PC-9 (cell line): ENCODE measurements at regions not wholly inside any gene's neighbourhood (a gene's known extent, or its start where the extent isn't known, plus 50 kb on each side); places are given as distances from the start of the nearest gene placed in this dataset.

Experiments used
- BruUV-seq: library from RNA; stranded (reverse); fragments of 400-500 nt; replicated peaks from 2 replicates; lab custom pipeline; 2021; lab: Mats Ljungman, UMichigan
- CTCF ChIA-PET: fragments of 300-600 bp; sonication (Branson Sonifier 250); formaldehyde crosslinking; loops from one replicate; lab custom pipeline; 2022; ENCODE audit warnings: antibody characterized with exemption; lab: Charles Lee
- POLR2A ChIA-PET: fragments of 300-600 bp; sonication (Branson Sonifier 250); formaldehyde crosslinking; loops from one replicate; lab custom pipeline; 2022; ENCODE audit warnings: antibody characterized with exemption; ENCODE audit not compliant: unreplicated experiment; lab: Charles Lee
- DNase-seq, 2 experiments: peaks; one replicate each; pipeline versions ENCODE4 v3.0.0 to v3.0.0-alpha.2; 2015 to 2022; ENCODE audit warnings: mixed read lengths in 1 of 2
- H2AFZ ChIP-seq: fragments of 200-600 bp; sonication (generic); 2 replicates; pipeline ENCODE4 v1.8.1; 2017; ENCODE audit warnings: antibody characterized with exemption
- H3F3A ChIP-seq: fragments of 200-600 bp; sonication (generic); 2 replicates; pipeline ENCODE4 v1.8.1; 2017; ENCODE audit warnings: antibody characterized with exemption, mild to moderate bottlenecking, low read depth; ENCODE audit not compliant: insufficient read depth
- H3K27ac ChIP-seq: fragments of 200-600 bp; sonication (generic); 2 replicates; pipeline ENCODE4 v1.6.1; 2016; ENCODE audit warnings: mixed run types
- H3K27me3 ChIP-seq: fragments of 200-600 bp; sonication (generic); 2 replicates; pipeline ENCODE4 v1.6.1; 2016; ENCODE audit warnings: low read depth, mixed run types; ENCODE audit not compliant: insufficient read depth
- H3K36me3 ChIP-seq: fragments of 200-600 bp; sonication (generic); 2 replicates; pipeline ENCODE4 v1.6.1; 2016; ENCODE audit warnings: low read depth, mixed run types
- H3K4me1 ChIP-seq: fragments of 200-600 bp; sonication (generic); replicated peaks from 2 replicates; pipeline ENCODE4 v1.6.1; 2016; ENCODE audit warnings: mixed run types; ENCODE audit not compliant: insufficient read depth
- H3K4me2 ChIP-seq: fragments of 200-600 bp; sonication (generic); 2 replicates; pipeline ENCODE4 v1.6.1; 2017; ENCODE audit warnings: mixed run types
- H3K4me3 ChIP-seq: fragments of 200-600 bp; sonication (generic); 2 replicates; pipeline ENCODE4 v1.6.1; 2016; ENCODE audit warnings: mixed run types
- H3K79me2 ChIP-seq: fragments of 200-600 bp; sonication (generic); 2 replicates; pipeline ENCODE4 v1.6.1; 2017; ENCODE audit warnings: low read depth, mixed run types
- H3K9me2 ChIP-seq: fragments of 200-600 bp; sonication (generic); 2 replicates; pipeline ENCODE4 v1.8.1; 2017; ENCODE audit warnings: mild to moderate bottlenecking; ENCODE audit not compliant: insufficient read depth
- H3K9me3 ChIP-seq: fragments of 200-600 bp; sonication (generic); 2 replicates; pipeline ENCODE4 v1.8.1; 2016; ENCODE audit warnings: low read depth; ENCODE audit not compliant: insufficient read depth
- H4K20me1 ChIP-seq: fragments of 200-600 bp; sonication (generic); 2 replicates; pipeline ENCODE4 v1.8.1; 2017; ENCODE audit not compliant: insufficient read depth
- EZH2 ChIP-seq: fragments of 200-600 bp; sonication (generic); IDR thresholded peaks from 2 replicates; pipeline ENCODE4 v1.8.0; 2017; ENCODE audit warnings: antibody characterized with exemption, low read depth
- intact Hi-C: fragments of 100-400 bp; cut with micrococcal nuclease; formaldehyde crosslinking; loops from one replicate; pipeline ENCODE4 v1.10.0; 2022; ENCODE audit not compliant: unreplicated experiment
- TF ChIP-seq, protein P1 (sequence below): fragments of 200-600 bp; sonication (generic); conservative IDR thresholded peaks from 2 replicates; pipeline ENCODE4 v1.6.1; 2017; ENCODE audit warnings: mixed run types, antibody characterized with exemption, mild to moderate bottlenecking, moderate library complexity

DNA sequence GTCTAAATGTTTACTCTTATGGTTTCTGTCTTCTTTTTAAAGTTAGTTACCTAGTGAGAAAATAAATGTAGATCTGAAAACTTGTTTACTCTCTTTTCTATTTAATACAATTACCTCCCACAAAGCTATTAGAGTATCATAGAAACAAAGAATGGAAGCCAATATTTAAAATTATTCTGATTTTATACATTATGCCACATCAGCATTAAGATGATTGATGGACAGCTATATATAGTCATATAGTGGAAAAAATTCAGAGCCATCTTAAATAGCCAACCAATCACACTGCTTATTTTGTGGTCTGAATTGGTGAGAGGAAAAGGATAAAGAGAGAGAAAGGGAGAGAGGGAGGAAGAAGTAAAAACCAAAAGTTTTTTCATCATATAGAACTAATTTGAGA, 1101.8 kb downstream of the PCDH19 start:
- POLR2A ChIA-PET: no interaction called here
- Histone ChIP-seq H3K27ac (no peak overlapping the region), H3K36me3 (no peaks in the 10 kb centered on the region), H3K4me3 (no peak overlapping the region), H4K20me1 (no peaks in the 10 kb centered on the region), H2AFZ (no peak overlapping the region), H3K79me2 (no peaks in the 10 kb centered on the region), H3K4me1 (no peaks in the 10 kb centered on the region), H3K27me3 (no peaks in the 10 kb centered on the region), H3K4me2 (no peak overlapping the region), H3K9me2 (no peaks in the 10 kb centered on the region), H3F3A (no peaks in the 10 kb centered on the region), H3K9me3 (no peaks in the 10 kb centered on the region)
- intact Hi-C loops: no loop called here
- DNase-seq: no peak
- CTCF ChIA-PET: no interaction called here
- BruUV-seq: no TSS peak
- TF ChIP-seq EZH2: no peak
- TF ChIP-seq, protein P1, sequence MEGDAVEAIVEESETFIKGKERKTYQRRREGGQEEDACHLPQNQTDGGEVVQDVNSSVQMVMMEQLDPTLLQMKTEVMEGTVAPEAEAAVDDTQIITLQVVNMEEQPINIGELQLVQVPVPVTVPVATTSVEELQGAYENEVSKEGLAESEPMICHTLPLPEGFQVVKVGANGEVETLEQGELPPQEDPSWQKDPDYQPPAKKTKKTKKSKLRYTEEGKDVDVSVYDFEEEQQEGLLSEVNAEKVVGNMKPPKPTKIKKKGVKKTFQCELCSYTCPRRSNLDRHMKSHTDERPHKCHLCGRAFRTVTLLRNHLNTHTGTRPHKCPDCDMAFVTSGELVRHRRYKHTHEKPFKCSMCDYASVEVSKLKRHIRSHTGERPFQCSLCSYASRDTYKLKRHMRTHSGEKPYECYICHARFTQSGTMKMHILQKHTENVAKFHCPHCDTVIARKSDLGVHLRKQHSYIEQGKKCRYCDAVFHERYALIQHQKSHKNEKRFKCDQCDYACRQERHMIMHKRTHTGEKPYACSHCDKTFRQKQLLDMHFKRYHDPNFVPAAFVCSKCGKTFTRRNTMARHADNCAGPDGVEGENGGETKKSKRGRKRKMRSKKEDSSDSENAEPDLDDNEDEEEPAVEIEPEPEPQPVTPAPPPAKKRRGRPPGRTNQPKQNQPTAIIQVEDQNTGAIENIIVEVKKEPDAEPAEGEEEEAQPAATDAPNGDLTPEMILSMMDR: no peak

DNA sequence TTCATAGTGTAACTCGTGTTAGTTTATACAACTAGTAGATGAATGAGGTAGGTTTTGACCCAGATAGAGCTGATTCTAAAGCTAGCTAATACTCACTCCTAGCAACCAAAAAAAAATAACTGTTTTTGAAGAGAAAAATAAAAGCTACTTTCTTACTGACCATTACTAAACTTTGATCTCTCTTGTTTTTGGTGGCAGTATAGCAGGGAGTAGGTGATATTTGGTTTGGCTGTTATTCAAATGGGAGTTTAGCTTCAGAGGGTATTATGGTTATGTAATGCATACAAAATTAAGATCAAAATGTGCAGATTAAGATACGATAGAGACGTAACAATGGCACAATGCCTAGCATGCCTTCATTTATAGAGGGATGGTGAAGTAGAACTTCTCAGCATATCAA, 1104.5 kb downstream of the PCDH19 start:
- Histone ChIP-seq H3K79me2 (no peaks in the 10 kb centered on the region), H4K20me1 (no peaks in the 10 kb centered on the region), H3K27ac (no peak overlapping the region), H3K9me2 (no peaks in the 10 kb centered on the region), H3K4me2 (no peak overlapping the region), H3K27me3 (no peaks in the 10 kb centered on the region), H3K9me3 (no peaks in the 10 kb centered on the region), H3F3A (no peaks in the 10 kb centered on the region), H3K36me3 (no peaks in the 10 kb centered on the region), H3K4me3 (no peak overlapping the region), H3K4me1 (no peaks in the 10 kb centered on the region), H2AFZ (no peak overlapping the region)
- DNase-seq: no peak
- ChIA-PET POLR2A (no interaction called here), CTCF (no interaction called here)
- BruUV-seq: no TSS peak
- TF ChIP-seq EZH2: no peak
- intact Hi-C loops: no loop called here

DNA sequence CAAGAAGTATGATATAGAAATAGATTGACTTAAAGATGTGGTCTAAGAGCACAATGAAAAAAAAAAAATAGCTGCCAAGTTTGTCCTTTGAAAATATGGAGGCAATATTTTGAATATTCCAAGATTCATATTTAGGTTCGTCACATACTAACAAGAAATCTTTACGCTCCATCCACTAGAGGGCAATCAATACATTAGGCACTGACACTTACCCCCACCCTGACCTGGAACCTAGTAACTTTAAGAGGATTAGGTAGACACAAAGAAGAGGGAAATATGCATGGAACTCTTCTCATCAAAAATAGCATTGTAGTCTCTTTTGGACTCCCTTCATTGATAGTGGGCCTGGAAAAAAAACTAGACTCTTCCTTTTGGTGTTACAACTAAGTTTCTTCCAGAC, 1108.1 kb downstream of the PCDH19 start:
- TF ChIP-seq EZH2: no peak
- TF ChIP-seq, protein P1: peak; percentile 58
- DNase-seq: no peak
- intact Hi-C loops: no loop called here
- Histone ChIP-seq H3K27ac (no peak overlapping the region), H3F3A (no peaks in the 10 kb centered on the region), H3K4me1 (no peaks in the 10 kb centered on the region), H3K4me3 (no peak overlapping the region), H3K9me3 (no peaks in the 10 kb centered on the region), H3K9me2 (no peaks in the 10 kb centered on the region), H3K79me2 (no peaks in the 10 kb centered on the region), H2AFZ (no peak overlapping the region), H3K4me2 (no peak overlapping the region), H3K27me3 (no peaks in the 10 kb centered on the region), H4K20me1 (no peaks in the 10 kb centered on the region), H3K36me3 (no peaks in the 10 kb centered on the region)
- POLR2A ChIA-PET: no interaction called here
- no TSS peak for BruUV-seq
- CTCF ChIA-PET: no interaction called here

DNA sequence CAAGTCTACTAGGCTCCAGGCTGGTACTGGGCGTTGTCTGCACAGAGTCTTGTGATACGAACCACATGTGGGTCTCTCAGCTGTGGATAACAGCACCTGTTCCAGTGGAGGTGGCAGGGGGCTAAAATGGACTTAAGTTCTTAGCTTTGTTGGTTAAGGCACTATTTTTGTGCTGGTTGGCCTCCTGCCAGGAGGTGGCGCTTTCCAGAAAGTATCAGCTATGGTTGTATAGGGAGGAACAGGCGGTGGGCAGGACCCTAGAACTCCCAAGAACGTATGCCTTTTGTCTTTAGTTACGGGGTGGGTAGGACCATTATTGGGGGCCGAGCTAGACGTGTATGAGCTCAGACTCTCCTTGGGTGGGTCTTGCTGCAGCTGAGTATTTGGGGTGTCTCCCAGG, 1138.4 kb downstream of the PCDH19 start:
- Histone ChIP-seq H2AFZ (no peak overlapping the region), H3K27me3 (no peaks in the 10 kb centered on the region), H3K27ac (no peak overlapping the region), H3K79me2 (no peaks in the 10 kb centered on the region), H3K4me1 (no peaks in the 10 kb centered on the region), H3K4me2 (no peak overlapping the region), H3F3A (no peaks in the 10 kb centered on the region), H3K9me3 (no peaks in the 10 kb centered on the region), H3K4me3 (no peak overlapping the region), H3K9me2 (no peaks in the 10 kb centered on the region), H4K20me1 (no peaks in the 10 kb centered on the region), H3K36me3 (no peaks in the 10 kb centered on the region)
- no peak for DNase-seq
- TF ChIP-seq EZH2: no peak
- TF ChIP-seq, protein P1: no peak
- no TSS peak for BruUV-seq
- CTCF ChIA-PET: no interaction called here
- POLR2A ChIA-PET: no interaction called here
- intact Hi-C loops: no loop called here
